GM12865 (cell line): ENCODE measurements at regions not wholly inside any gene's neighbourhood (a gene's known extent, or its start where the extent isn't known, plus 50 kb on each side); places are given as distances from the start of the nearest gene placed in this dataset.
A peak's percentile ranks its signal among the peaks of the same experiment; 100 is the strongest.

ENCODE experiments used
- DNase-seq: peaks from one replicate; pipeline ENCODE4 v3.0.0; 2010; ENCODE audit warnings: low read depth
- H3K4me3 ChIP-seq: 2 replicates; pipeline ENCODE4 v1.5.1; 2011; ENCODE audit warnings: mild to moderate bottlenecking, low read depth, low read length, control low read depth
- TF ChIP-seq, protein P1 (sequence below): IDR thresholded peaks from 2 replicates; pipeline ENCODE4 v1.5.1; 2011; ENCODE audit warnings: low read length, control low read depth, low read depth, inconsistent platforms; ENCODE audit not compliant: insufficient read depth; ENCODE audit errors: missing control alignments

DNA sequence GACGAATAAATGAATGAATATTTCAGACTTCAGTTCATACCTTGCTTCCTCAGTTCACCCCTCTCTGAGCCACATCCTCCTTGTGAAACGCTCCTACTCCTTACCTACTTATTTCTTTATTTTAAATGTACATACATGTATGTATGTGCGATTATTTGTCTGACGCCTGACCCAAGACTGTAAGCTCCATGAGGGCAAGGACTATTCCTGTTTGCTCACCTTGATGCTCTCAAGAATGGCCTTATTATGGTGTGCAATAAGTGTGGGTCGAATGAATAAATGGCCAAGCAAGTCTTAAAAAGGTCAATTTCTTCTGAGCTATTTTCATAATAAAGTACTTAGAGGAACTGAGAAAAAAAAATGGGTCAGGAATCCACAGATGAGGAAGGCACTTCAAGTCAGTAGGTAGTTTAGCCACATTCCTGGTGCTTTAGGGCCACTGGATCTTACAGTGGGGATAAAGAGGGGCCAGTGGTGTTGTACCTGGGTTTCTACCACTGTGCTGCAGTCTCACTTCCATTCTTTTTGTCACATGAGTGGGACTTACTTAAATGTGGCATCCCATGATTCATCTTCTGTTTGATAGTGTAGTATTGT lies 74.7 kb downstream of the SDC1 start:
- TF ChIP-seq, protein P1, sequence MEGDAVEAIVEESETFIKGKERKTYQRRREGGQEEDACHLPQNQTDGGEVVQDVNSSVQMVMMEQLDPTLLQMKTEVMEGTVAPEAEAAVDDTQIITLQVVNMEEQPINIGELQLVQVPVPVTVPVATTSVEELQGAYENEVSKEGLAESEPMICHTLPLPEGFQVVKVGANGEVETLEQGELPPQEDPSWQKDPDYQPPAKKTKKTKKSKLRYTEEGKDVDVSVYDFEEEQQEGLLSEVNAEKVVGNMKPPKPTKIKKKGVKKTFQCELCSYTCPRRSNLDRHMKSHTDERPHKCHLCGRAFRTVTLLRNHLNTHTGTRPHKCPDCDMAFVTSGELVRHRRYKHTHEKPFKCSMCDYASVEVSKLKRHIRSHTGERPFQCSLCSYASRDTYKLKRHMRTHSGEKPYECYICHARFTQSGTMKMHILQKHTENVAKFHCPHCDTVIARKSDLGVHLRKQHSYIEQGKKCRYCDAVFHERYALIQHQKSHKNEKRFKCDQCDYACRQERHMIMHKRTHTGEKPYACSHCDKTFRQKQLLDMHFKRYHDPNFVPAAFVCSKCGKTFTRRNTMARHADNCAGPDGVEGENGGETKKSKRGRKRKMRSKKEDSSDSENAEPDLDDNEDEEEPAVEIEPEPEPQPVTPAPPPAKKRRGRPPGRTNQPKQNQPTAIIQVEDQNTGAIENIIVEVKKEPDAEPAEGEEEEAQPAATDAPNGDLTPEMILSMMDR = no peak
- no peak for DNase-seq
- no peak overlapping the region for H3K4me3 ChIP-seq

DNA sequence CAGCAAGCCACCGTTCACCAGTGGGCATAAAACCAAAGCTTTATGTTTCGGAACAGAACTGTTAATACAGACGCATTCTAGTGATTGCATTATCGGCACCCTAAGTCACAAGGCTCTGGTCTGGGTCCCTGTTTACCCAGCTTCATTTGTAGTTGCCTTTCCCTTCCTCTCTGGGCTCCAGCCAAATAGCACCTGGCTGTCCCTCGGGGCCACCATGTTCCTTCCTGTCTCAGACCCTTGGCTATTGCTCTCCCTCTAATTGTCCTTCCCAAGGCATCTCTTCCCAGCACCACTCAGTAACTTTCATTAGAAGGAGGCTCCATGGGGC lies 75.3 kb downstream of the SDC1 start:
- no peak for DNase-seq
- TF ChIP-seq, protein P1 = no peak
- H3K4me3 ChIP-seq = no peak overlapping the region

DNA sequence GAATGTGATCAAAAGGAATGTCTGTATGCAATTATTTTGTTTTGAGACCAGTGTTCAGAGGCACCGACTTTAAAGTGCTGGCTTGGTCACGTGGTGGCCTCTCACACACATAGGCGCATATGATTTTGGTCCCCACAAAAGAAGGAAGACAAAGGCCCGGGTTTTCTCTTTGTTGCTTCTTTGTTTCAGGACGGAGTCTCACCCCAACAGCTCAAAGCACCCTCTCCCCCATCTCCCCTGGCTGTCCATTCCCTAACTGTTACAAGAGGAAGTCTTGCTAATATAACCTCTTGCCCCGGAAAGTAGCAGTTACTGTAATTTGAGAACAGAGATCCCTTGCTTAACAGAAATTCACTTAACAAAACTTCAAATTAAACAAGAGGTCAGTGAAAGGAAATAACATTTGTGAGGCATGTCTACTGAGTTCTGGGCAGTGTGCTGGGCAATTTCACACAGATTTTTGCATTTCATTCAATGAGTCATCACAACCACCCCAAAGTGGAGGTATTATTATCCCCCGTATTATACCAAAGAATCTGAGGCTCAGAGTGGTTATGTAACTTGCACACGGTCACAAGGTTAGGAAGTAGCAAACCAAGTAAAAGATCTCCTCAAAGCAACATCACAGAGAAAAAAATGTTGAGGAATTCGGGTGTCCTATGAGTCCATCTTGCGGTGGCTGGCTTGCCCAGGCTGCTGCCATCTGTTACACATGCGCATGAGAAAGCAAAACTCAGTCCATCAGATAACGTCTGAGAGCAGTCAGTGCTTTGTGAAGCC lies 75.8 kb downstream of the SDC1 start:
- DNase-seq = peak; percentile 23
- no peak overlapping the region for H3K4me3 ChIP-seq
- TF ChIP-seq, protein P1 = no peak

GRCh38 chr2:20148426-20148922 lies 76.5 kb downstream of the SDC1 start:
- TF ChIP-seq, protein P1 = no peak
- no peak overlapping the region for H3K4me3 ChIP-seq
- no peak for DNase-seq

DNA sequence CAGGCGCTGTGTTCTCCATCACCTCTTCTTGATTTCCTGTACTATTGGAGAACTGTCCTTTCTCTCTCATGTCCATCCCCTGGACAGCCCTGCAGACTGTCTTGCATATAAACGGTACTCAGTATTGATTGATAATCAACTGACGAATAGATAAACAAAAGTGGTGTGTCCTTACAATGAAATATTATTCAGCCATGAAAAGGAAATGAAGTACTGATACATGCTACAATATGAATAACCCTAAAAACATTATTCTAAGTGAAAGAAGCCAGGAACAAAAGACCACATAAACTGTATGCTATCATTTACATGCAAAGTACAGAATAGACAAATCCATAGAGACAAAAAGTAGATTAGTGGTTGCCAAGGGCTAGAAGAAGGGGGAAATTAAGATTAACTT lies 77.6 kb downstream of the SDC1 start:
- H3K4me3 ChIP-seq = no peak overlapping the region
- DNase-seq = no peak
- TF ChIP-seq, protein P1 = no peak

GRCh38 chr2:20146401-20146800 lies 78.5 kb downstream of the SDC1 start:
- DNase-seq = no peak
- H3K4me3 ChIP-seq = no peak overlapping the region
- TF ChIP-seq, protein P1 = no peak

DNA sequence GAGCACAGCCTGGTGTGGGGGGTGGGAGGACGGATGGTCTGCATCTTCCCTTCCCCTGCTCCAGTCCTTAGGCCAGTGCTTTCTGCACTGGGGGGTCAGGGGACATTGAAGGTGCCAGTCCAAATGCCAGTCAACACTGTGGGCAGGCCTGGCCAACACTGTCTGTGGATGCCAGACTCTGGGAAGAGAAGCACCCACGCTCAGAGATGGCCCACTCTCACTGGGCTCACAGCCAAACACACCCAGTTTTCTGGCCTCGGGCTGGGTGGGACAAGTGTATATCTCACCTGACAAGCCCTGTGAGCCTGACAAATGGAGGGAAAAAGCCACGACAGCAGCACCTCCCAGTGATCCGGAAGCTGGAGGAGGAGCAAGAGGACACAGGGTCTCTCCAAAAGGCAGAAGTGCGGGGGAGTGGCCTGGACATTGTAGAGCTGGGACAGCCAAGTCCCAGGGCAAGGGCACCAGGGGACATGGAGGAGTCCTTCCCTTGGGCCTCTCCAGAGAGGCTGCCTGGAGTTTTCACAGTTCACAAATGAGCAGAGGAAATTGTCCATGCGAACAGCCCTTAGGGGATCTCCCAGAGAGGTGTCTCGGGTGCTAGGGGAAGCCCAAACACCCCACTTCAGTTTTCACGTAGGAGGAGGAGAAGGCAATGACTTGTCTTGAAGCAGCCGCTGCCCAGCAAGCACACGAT lies 79.3 kb downstream of the SDC1 start:
- DNase-seq = peak; percentile 79
- TF ChIP-seq, protein P1 = no peak
- H3K4me3 ChIP-seq = no peak overlapping the region
